Suprapubic skin (tissue), 4 donors: ENCODE measurements at regions not wholly inside any gene's neighbourhood (a gene's known extent, or its start where the extent isn't known, plus 50 kb on each side); places are given as distances from the start of the nearest gene placed in this dataset.

ENCODE experiments used
- DNase-seq, 2 donors: peaks; one replicate each; pipeline ENCODE4 v3.0.0-alpha.2; 2019; ENCODE audit warnings: low spot score in 2 of 2
- H3K27ac ChIP-seq: fragments of 200-600 bp; sonication (generic); one replicate; pipeline ENCODE4 v1.5.1; 2019
- H3K27me3 ChIP-seq: fragments of 200-600 bp; sonication (generic); one replicate; pipeline ENCODE4 v1.5.1; 2019
- H3K36me3 ChIP-seq: fragments of 200-600 bp; sonication (generic); one replicate; pipeline ENCODE4 v1.5.1; 2019
- H3K4me1 ChIP-seq: fragments of 200-600 bp; sonication (generic); one replicate; pipeline ENCODE4 v1.5.1; 2019
- H3K4me3 ChIP-seq: fragments of 200-600 bp; sonication (generic); one replicate; pipeline ENCODE4 v1.5.1; 2019; ENCODE audit warnings: mild to moderate bottlenecking
- H3K9me3 ChIP-seq: fragments of 200-600 bp; sonication (generic); one replicate; pipeline ENCODE4 v1.5.1; 2019
- EP300 ChIP-seq: sonication (generic); formaldehyde crosslinking; IDR thresholded peaks from one replicate; pipeline ENCODE4 v1.6.1; 2017; ENCODE audit warnings: antibody characterized with exemption
- POLR2A ChIP-seq, 2 donors: fragments of 450-650 bp; IDR thresholded peaks; one replicate each; pipeline ENCODE4 v1.6.1; 2017; ENCODE audit warnings: antibody characterized with exemption in 2 of 2, mild to moderate bottlenecking in 2 of 2, moderate library complexity in 2 of 2
- POLR2AphosphoS5 ChIP-seq, 3 donors: sonication (generic); formaldehyde crosslinking; IDR thresholded peaks; one replicate each; pipeline ENCODE4 v1.6.1; 2017; ENCODE audit warnings: antibody characterized with exemption in 3 of 3
- WGBS: methylation state at CpG from one replicate; pipeline ENCODE4 v1.1.5; 2018; 5-methylcytosine and 5-hydroxymethylcytosine counted together
- TF ChIP-seq, protein P1 (sequence below), 2 donors: fragments of 200-600 bp in 1 of 2; fragments of 450-650 bp in 1 of 2; sonication (generic) in 1 of 2; IDR thresholded peaks; one replicate each; pipeline ENCODE4 v1.5.1; 2016 to 2019; ENCODE audit warnings: antibody characterized with exemption in 2 of 2, mild to moderate bottlenecking in 1 of 2, moderate library complexity in 1 of 2

DNA sequence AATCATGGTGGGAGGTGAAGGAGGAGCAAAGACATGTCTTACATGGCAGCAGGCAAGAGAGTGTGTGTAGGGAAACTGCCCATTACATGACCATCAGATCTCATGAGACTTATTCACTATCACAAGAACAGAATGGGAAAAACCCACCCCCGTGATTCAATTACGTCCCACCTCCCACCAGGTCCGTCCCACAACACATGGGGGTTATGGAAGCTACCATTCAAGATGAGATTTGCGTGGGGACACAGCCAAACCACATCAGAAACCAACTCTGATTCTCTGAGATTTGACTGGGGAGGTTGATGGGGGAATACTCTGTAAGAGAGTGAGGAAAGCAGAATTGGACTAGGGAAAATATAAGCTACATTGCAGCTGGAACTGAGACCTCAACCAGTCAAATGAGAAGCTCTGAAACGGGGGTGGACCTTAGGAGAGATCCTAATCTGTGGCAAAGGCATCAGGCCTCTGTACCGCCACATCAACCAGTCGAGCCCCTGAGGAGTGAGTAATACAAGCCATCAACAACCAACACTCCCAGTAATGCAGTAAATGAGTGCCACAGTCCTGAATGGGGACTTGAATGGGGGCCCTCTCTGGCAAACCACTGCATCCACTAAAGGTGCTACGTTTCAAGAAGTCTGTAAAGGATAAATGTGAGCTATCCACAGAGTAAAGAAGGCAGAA lies 207.9 kb upstream of the GADL1 start:
- TF ChIP-seq EP300 (no peak), POLR2A (IDR thresholded peaks at IDR 0.05) (no peak)
- H3K36me3 ChIP-seq = no peaks in the 10 kb centered on the region
- no peak overlapping the region for H3K27ac ChIP-seq

GRCh38 chr3:31103181-31103580 lies 208.7 kb upstream of the GADL1 start:
- Histone ChIP-seq H3K4me3 (no peak overlapping the region), H3K4me1 (peaks cover 15% of the 10 kb centered on the region), H3K27ac (no peak overlapping the region), H3K9me3 (no peaks in the 10 kb centered on the region), H3K36me3 (no peaks in the 10 kb centered on the region), H3K27me3 (no peaks in the 10 kb centered on the region)
- no peak for DNase-seq
- TF ChIP-seq EP300 (no peak), POLR2AphosphoS5 (IDR thresholded peaks at IDR 0.05) (no peak), POLR2A (IDR thresholded peaks at IDR 0.05) (no peak)
- TF ChIP-seq, protein P1, sequence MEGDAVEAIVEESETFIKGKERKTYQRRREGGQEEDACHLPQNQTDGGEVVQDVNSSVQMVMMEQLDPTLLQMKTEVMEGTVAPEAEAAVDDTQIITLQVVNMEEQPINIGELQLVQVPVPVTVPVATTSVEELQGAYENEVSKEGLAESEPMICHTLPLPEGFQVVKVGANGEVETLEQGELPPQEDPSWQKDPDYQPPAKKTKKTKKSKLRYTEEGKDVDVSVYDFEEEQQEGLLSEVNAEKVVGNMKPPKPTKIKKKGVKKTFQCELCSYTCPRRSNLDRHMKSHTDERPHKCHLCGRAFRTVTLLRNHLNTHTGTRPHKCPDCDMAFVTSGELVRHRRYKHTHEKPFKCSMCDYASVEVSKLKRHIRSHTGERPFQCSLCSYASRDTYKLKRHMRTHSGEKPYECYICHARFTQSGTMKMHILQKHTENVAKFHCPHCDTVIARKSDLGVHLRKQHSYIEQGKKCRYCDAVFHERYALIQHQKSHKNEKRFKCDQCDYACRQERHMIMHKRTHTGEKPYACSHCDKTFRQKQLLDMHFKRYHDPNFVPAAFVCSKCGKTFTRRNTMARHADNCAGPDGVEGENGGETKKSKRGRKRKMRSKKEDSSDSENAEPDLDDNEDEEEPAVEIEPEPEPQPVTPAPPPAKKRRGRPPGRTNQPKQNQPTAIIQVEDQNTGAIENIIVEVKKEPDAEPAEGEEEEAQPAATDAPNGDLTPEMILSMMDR (IDR thresholded peaks at IDR 0.05) = no peak
- 59% methylated on average over 2 of the region's 2 CpGs for WGBS

More for the DNA sequence above, 207.9 kb upstream of the GADL1 start:
- Histone ChIP-seq H3K27me3 (no peaks in the 10 kb centered on the region), H3K9me3 (no peaks in the 10 kb centered on the region), H3K4me1 (peaks cover 15% of the 10 kb centered on the region), H3K4me3 (no peak overlapping the region)
- no peak for DNase-seq
- 92% methylated on average over 8 of the region's 8 CpGs for WGBS

DNA sequence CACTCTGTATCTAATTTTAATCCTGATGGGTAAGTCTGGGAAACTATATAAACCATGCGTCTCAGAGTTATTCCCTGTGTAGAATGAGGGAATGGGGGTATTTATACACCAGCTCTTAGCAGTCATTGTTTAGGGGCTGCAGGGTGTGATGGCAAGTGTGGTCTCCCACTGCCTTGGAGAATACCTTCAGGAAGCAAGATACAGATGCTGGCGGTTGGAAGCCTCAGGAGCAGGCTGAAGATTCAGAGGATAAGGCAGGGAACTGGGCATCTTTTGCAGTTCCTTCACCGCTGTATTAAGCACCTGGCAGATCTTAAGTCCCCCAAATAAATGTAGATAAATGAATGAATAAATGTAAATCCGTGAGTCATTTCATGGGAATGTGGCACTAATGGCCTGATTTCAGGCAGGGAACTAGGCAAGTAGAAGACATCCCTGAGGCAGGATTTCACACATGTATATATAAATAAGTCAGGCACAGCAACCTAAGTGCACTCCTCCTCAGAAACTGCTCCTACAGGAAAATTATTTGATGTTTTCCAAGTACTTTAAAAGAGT lies 209.2 kb upstream of the GADL1 start:
- Histone ChIP-seq H3K4me3 (no peak overlapping the region), H3K27ac (no peak overlapping the region), H3K4me1 (peaks cover 15% of the 10 kb centered on the region), H3K27me3 (no peaks in the 10 kb centered on the region), H3K9me3 (no peaks in the 10 kb centered on the region), H3K36me3 (no peaks in the 10 kb centered on the region)
- TF ChIP-seq EP300 (no peak), POLR2AphosphoS5 (IDR thresholded peaks at IDR 0.05) (no peak), POLR2A (IDR thresholded peaks at IDR 0.05) (no peak)
- TF ChIP-seq, protein P1 (IDR thresholded peaks at IDR 0.05) = no peak
- WGBS = 65% methylated on average over 4 of the region's 4 CpGs
- no peak for DNase-seq

GRCh38 chr3:31105011-31105410 lies 210.6 kb upstream of the GADL1 start:
- no peaks in the 10 kb centered on the region for H3K27me3 ChIP-seq
- H3K4me1 ChIP-seq = peaks cover 15% of the 10 kb centered on the region
- H3K9me3 ChIP-seq = no peaks in the 10 kb centered on the region
- 77% methylated on average over 1 of the region's 1 CpG for WGBS
- no peak overlapping the region for H3K4me3 ChIP-seq
- DNase-seq = no peak
- H3K27ac ChIP-seq = no peak overlapping the region
- H3K36me3 ChIP-seq = no peaks in the 10 kb centered on the region
- TF ChIP-seq POLR2A (IDR thresholded peaks at IDR 0.05) = no peak
- TF ChIP-seq POLR2AphosphoS5 (IDR thresholded peaks at IDR 0.05) = no peak
- no peak for TF ChIP-seq EP300
- TF ChIP-seq, protein P1 (IDR thresholded peaks at IDR 0.05) = no peak

- H3K27ac ChIP-seq = peak overlapping the region; percentile 1
- no peak overlapping the region for H3K4me3 ChIP-seq
- peaks cover 15% of the 10 kb centered on the region for H3K4me1 ChIP-seq
- TF ChIP-seq POLR2AphosphoS5 (IDR thresholded peaks at IDR 0.05) (peak in 1 of 3 donors; percentile 42), EP300 (no peak)
- WGBS = 58% methylated on average over 2 of the region's 2 CpGs
- H3K9me3 ChIP-seq = no peaks in the 10 kb centered on the region
- DNase-seq = no peak
- H3K36me3 ChIP-seq = no peaks in the 10 kb centered on the region
- no peaks in the 10 kb centered on the region for H3K27me3 ChIP-seq
Observed at GRCh38 chr3:31105438-31106077, 211.1 kb upstream of the GADL1 start.

DNA sequence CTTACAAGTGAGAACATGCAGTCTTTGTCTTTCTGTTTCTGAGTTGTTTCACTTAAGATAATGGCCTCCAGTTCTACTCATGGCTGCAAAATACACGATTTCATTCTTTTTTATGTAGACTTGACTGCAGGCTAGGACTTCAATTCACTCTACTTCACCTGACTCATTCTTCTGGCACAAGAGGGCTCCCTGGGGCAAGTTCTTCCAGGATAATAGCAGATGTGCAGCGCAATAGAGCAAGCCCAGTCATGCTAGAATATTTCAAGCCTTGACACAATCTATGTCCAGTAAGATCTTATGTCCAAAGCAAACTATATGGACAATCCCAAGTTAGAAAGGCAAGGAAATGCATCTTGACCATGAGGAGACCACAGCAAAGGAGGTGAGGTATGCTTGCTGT lies 211.7 kb upstream of the GADL1 start:
- H3K4me3 ChIP-seq = no peak overlapping the region
- H3K36me3 ChIP-seq = no peaks in the 10 kb centered on the region
- TF ChIP-seq POLR2AphosphoS5 (IDR thresholded peaks at IDR 0.05) (no peak), POLR2A (IDR thresholded peaks at IDR 0.05) (no peak), EP300 (no peak)
- TF ChIP-seq, protein P1 (IDR thresholded peaks at IDR 0.05) = no peak
- H3K4me1 ChIP-seq = peaks cover 15% of the 10 kb centered on the region
- no peaks in the 10 kb centered on the region for H3K9me3 ChIP-seq
- DNase-seq = no peak
- no peaks in the 10 kb centered on the region for H3K27me3 ChIP-seq
- peak overlapping the region; percentile 1 for H3K27ac ChIP-seq
- 48% methylated on average over 2 of the region's 2 CpGs for WGBS
